ENCODE measurements at regions not wholly inside any gene's neighbourhood (a gene's known extent, or its start where the extent isn't known, plus 50 kb on each side); places are given as distances from the start of the nearest gene placed in this dataset.

- FAIRE-seq (no peak), DNase-seq (ENCODE audit: insufficient read length, low spot score) (no peak)
- TF ChIP-seq, protein P1, sequence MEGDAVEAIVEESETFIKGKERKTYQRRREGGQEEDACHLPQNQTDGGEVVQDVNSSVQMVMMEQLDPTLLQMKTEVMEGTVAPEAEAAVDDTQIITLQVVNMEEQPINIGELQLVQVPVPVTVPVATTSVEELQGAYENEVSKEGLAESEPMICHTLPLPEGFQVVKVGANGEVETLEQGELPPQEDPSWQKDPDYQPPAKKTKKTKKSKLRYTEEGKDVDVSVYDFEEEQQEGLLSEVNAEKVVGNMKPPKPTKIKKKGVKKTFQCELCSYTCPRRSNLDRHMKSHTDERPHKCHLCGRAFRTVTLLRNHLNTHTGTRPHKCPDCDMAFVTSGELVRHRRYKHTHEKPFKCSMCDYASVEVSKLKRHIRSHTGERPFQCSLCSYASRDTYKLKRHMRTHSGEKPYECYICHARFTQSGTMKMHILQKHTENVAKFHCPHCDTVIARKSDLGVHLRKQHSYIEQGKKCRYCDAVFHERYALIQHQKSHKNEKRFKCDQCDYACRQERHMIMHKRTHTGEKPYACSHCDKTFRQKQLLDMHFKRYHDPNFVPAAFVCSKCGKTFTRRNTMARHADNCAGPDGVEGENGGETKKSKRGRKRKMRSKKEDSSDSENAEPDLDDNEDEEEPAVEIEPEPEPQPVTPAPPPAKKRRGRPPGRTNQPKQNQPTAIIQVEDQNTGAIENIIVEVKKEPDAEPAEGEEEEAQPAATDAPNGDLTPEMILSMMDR (IDR thresholded peaks at IDR 0.05; ENCODE audit: insufficient read depth, missing control alignments) = no peak
Measured at GRCh38 chr14:98252820-98253219, 1019.2 kb downstream of the BCL11B start.

- FAIRE-seq (no peak), DNase-seq (ENCODE audit: insufficient read length, low spot score) (no peak)
- TF ChIP-seq, protein P1 (IDR thresholded peaks at IDR 0.05; ENCODE audit: insufficient read depth, missing control alignments) = no peak
Measured at GRCh38 chr14:98259881-98260280, 1012.1 kb downstream of the BCL11B start.

DNA sequence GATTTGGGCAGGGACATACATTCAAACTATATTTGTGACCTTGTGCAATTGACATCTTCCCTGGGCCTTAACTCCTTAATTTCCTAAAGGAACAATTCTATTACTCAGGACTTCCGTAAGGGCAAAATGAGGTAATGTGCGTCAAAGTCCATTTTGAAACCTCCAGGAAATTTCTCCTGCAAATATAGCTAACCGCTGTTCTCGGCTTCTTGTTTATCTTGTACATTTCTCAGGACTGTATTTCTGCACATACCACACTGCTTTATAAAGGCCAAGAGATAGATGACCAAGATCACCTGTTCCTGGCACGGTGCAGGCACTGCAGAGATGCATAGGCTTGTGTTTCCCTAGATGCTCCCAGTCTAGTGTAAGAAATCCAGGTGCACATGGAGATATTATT, 1009.4 kb downstream of the BCL11B start:
- FAIRE-seq (no peak), DNase-seq (ENCODE audit: insufficient read length, low spot score) (no peak)

DNA sequence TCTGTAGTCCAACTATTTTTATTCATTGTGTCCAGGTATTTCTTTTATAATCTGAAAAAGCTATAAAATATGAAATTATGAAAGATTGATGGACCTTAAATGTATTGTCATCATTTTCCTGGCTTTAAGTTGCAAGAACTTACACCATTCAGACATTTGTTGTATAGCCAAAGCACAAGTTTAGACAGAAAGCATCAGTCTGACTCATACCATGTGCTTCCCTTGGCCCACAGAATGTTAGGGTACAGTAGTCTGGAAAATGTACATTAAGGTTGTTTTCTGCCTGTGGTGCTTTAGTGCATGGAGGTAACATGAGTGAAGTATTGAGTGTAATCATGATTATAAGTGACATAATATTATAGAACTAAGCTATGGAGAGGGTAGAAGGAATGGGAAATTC, 1002.5 kb downstream of the BCL11B start:
- TF ChIP-seq, protein P1 (IDR thresholded peaks at IDR 0.05; ENCODE audit: insufficient read depth, missing control alignments) = no peak
- no peak for DNase-seq (ENCODE audit: insufficient read length, low spot score)
- FAIRE-seq = no peak

More for the DNA sequence above, 1009.4 kb downstream of the BCL11B start:
- TF ChIP-seq, protein P1 (IDR thresholded peaks at IDR 0.05; ENCODE audit: insufficient read depth, missing control alignments) = no peak

- DNase-seq (ENCODE audit: insufficient read length, low spot score) = no peak
- FAIRE-seq = no peak
- TF ChIP-seq, protein P1 (IDR thresholded peaks at IDR 0.05; ENCODE audit: insufficient read depth, missing control alignments) = no peak
Measured at GRCh38 chr14:98270201-98270600, 1001.8 kb downstream of the BCL11B start.

DNA sequence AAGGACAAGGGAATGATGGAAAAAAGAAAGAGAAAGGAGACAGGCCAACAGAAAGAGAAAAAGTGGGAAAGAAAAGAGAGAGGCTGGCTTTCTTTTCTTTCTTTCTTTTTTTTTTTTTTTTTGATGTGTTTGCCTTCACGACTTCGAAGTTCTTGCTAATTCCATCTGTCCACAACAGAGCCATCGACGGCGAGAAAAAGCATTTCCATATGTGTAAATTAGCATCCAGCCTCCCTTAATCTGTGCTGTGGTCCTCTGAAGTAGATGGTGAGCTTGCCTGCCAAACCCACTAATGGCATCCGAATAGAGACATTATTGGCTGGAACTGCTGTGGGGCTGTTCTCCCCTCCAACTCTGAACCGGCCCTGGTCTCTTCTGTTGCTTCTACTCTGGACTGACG, 997.4 kb downstream of the BCL11B start:
- TF ChIP-seq, protein P1 (IDR thresholded peaks at IDR 0.05; ENCODE audit: insufficient read depth, missing control alignments) = no peak
- DNase-seq (ENCODE audit: insufficient read length, low spot score) (no peak), FAIRE-seq (no peak)

- FAIRE-seq = no peak
- no peak for DNase-seq (ENCODE audit: insufficient read length, low spot score)
- TF ChIP-seq, protein P1 (IDR thresholded peaks at IDR 0.05; ENCODE audit: insufficient read depth, missing control alignments) = no peak
Measured at GRCh38 chr14:98278800-98279199, 993.2 kb downstream of the BCL11B start.
